ENCODE measurements at regions not wholly inside any gene's neighbourhood (a gene's known extent, or its start where the extent isn't known, plus 50 kb on each side); places are given as distances from the start of the nearest gene placed in this dataset.

- TF ChIP-seq BCL3 (IDR thresholded peaks at IDR 0.05; ENCODE audit: borderline replicate concordance, insufficient read depth, low read depth, low read length, poor library complexity, severe bottlenecking) (no peak), CTCF (IDR thresholded peaks at IDR 0.05 in 2 of 3, conservative IDR thresholded peaks at IDR 0.05 in 1 of 3; ENCODE audit: control insufficient read depth in 2 of 3, extremely low read depth in 1 of 3, insufficient read depth in 1 of 3, low read depth in 3 of 3, low read length in 3 of 3) (no peak), POLR2A (IDR thresholded peaks at IDR 0.05; ENCODE audit: low read depth, low read length) (no peak), POLR2AphosphoS5 (IDR thresholded peaks at IDR 0.05; ENCODE audit: low read length) (no peak)
Measured at GRCh38 chr2:58484221-58484620, 243.1 kb upstream of the FANCL start.

Data from GM12878 (cell line).